ENCODE measurements at regions not wholly inside any gene's neighbourhood (a gene's known extent, or its start where the extent isn't known, plus 50 kb on each side); places are given as distances from the start of the nearest gene placed in this dataset.

GRCh38 chr2:16042201-16042700 is 101.9 kb downstream of the MYCN start:
- DNase-seq = no peak

- DNase-seq = no peak
Observed at GRCh38 chr2:16040271-16041010, 100.1 kb downstream of the MYCN start.

- no peak for DNase-seq
Observed at GRCh38 chr2:16039823-16040222, 99.5 kb downstream of the MYCN start.

- no peak for DNase-seq
Observed at GRCh38 chr2:16039055-16039454, 98.7 kb downstream of the MYCN start.

- no peak for DNase-seq
Observed at GRCh38 chr2:16038621-16039020, 98.3 kb downstream of the MYCN start.

- no peak for DNase-seq
Observed at GRCh38 chr2:16037808-16038457, 97.6 kb downstream of the MYCN start.

GRCh38 chr2:16036951-16037350 is 96.6 kb downstream of the MYCN start:
- no peak for DNase-seq

GRCh38 chr2:16035747-16036745 is 95.7 kb downstream of the MYCN start:
- no peak for DNase-seq

GRCh38 chr2:16034975-16035746 is 94.8 kb downstream of the MYCN start:
- no peak for DNase-seq

GRCh38 chr2:16034151-16034974 is 94.0 kb downstream of the MYCN start:
- no peak for DNase-seq

- DNase-seq = no peak
Observed at GRCh38 chr2:16033032-16033293, 92.6 kb downstream of the MYCN start.

- no peak for DNase-seq
Observed at GRCh38 chr2:16032282-16033031, 92.1 kb downstream of the MYCN start.

GRCh38 chr2:16031848-16032159 is 91.5 kb downstream of the MYCN start:
- no peak for DNase-seq

GRCh38 chr2:16031058-16031847 is 90.9 kb downstream of the MYCN start:
- DNase-seq = no peak

- no peak for DNase-seq
Observed at GRCh38 chr2:16030206-16031057, 90.1 kb downstream of the MYCN start.

GRCh38 chr2:16028644-16029043 is 88.3 kb downstream of the MYCN start:
- no peak for DNase-seq

GRCh38 chr2:16026816-16027501 is 86.6 kb downstream of the MYCN start:
- no peak for DNase-seq

- DNase-seq = no peak
Observed at GRCh38 chr2:16025876-16026640, 85.7 kb downstream of the MYCN start.

All from fibroblast of skin of back (primary cell).